OCI-LY7 (cell line): ENCODE measurements at regions not wholly inside any gene's neighbourhood (a gene's known extent, or its start where the extent isn't known, plus 50 kb on each side); places are given as distances from the start of the nearest gene placed in this dataset.

Source experiments
- BruUV-seq: library from RNA; stranded (reverse); fragments of 400-500 nt; replicated peaks from 2 replicates; lab custom pipeline; 2021; lab: Mats Ljungman, UMichigan
- CTCF ChIA-PET: fragments of 300-600 bp; sonication (Branson Sonifier 250); formaldehyde crosslinking; loops from one replicate; lab custom pipeline; 2022; ENCODE audit warnings: antibody characterized with exemption; ENCODE audit not compliant: unreplicated experiment; lab: Charles Lee
- POLR2A ChIA-PET: fragments of 300-600 bp; sonication (Branson Sonifier 250); formaldehyde crosslinking; loops from one replicate; lab custom pipeline; 2022; ENCODE audit warnings: antibody characterized with exemption; lab: Charles Lee
- DNase-seq: peaks from one replicate; pipeline ENCODE4 v3.0.0-alpha.2; 2015; ENCODE audit warnings: low spot score
- H2AFZ ChIP-seq: fragments of 200-600 bp; sonication (generic), shearing (Covaris generic); 2 replicates; pipeline ENCODE4 v1.6.1; 2014; ENCODE audit warnings: mild to moderate bottlenecking, antibody characterized with exemption, low read length, moderate library complexity
- H3K27ac ChIP-seq: fragments of 200-600 bp; sonication (generic); 2 replicates; pipeline ENCODE4 v1.5.1; 2014; ENCODE audit warnings: mixed run types, low read depth, mild to moderate bottlenecking, moderate library complexity, low read length, inconsistent platforms; ENCODE audit not compliant: poor library complexity, severe bottlenecking
- H3K36me3 ChIP-seq: fragments of 200-600 bp; sonication (generic); 2 replicates; pipeline ENCODE4 v1.6.1; 2014; ENCODE audit warnings: mild to moderate bottlenecking, antibody characterized with exemption, low read length, moderate library complexity, mixed read lengths; ENCODE audit not compliant: insufficient read depth
- H3K4me1 ChIP-seq: fragments of 200-600 bp; sonication (generic); 2 replicates; pipeline ENCODE4 v1.5.1; 2014; ENCODE audit warnings: mild to moderate bottlenecking, low read length; ENCODE audit not compliant: insufficient read depth, poor library complexity, severe bottlenecking
- H3K4me2 ChIP-seq: fragments of 200-600 bp; sonication (generic); 2 replicates; pipeline ENCODE4 v1.6.1; 2014; ENCODE audit warnings: mild to moderate bottlenecking, low read length
- H3K4me3 ChIP-seq: fragments of 200-600 bp; sonication (generic); 2 replicates; pipeline ENCODE4 v1.5.1; 2014; ENCODE audit warnings: mild to moderate bottlenecking, low read depth, low read length; ENCODE audit not compliant: poor library complexity, severe bottlenecking
- H3K79me2 ChIP-seq: fragments of 200-600 bp; sonication (generic); 2 replicates; pipeline ENCODE4 v1.6.1; 2016; ENCODE audit warnings: low read depth, mild to moderate bottlenecking, low read length, moderate library complexity, mixed read lengths; ENCODE audit not compliant: insufficient read depth
- H3K9me2 ChIP-seq: fragments of 200-600 bp; sonication (generic); 2 replicates; pipeline ENCODE4 v1.6.1; 2016; ENCODE audit warnings: mild to moderate bottlenecking, low read length, mixed read lengths; ENCODE audit not compliant: insufficient read depth
- H3K9me3 ChIP-seq: fragments of 200-600 bp; sonication (generic); 2 replicates; pipeline ENCODE4 v1.6.1; 2014; ENCODE audit warnings: mild to moderate bottlenecking, mixed run types, low read length, mixed read lengths
- H4K20me1 ChIP-seq: fragments of 200-600 bp; sonication (generic); 2 replicates; pipeline ENCODE4 v1.6.1; 2014; ENCODE audit warnings: mild to moderate bottlenecking, antibody characterized with exemption, low read length, moderate library complexity, mixed read lengths; ENCODE audit not compliant: insufficient read depth
- EZH2phosphoT487 ChIP-seq: fragments of 200-600 bp; sonication (generic); IDR thresholded peaks from 2 replicates; pipeline ENCODE4 v1.6.1; 2018; ENCODE audit warnings: low read depth, borderline replicate concordance, mild to moderate bottlenecking, mixed run types, antibody characterized with exemption, low read length, moderate library complexity, mixed read lengths
- intact Hi-C: fragments of 100-400 bp; cut with micrococcal nuclease; formaldehyde crosslinking; loops from one replicate; pipeline ENCODE4 v1.10.0; 2022; ENCODE audit not compliant: unreplicated experiment
- TF ChIP-seq, protein P1 (sequence below): fragments of 200-600 bp; sonication (generic); conservative IDR thresholded peaks from 2 replicates; pipeline ENCODE4 v1.5.1; 2014; ENCODE audit warnings: mild to moderate bottlenecking, antibody characterized with exemption, low read length, moderate library complexity, mixed read lengths

DNA sequence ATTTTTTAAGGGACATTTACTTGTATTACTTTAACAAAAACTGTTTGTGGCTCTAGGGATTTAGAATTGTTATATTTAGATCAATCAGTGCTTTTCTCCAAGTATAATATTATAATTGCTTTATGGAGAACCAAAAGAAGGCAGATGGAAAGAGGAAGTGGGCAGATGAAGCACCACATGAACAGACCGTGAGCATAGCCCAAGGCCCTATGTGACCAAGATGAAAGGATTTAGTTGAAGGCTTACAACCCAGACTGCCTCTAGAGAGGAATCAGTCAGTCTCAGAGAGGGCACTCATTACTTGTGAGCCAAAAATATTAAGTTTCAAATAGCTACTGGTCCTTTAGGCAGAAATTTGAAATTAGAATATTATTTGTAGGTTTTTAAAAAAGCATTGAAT is 102.3 kb upstream of the IMPG1 start:
- no peak for DNase-seq
- no peak overlapping the region for H2AFZ ChIP-seq
- no peaks in the 10 kb centered on the region for H3K9me2 ChIP-seq
- no TSS peak for BruUV-seq
- H3K4me3 ChIP-seq: no peak overlapping the region
- ChIA-PET CTCF (no interaction called here), POLR2A (no interaction called here)
- no peaks in the 10 kb centered on the region for H3K36me3 ChIP-seq
- TF ChIP-seq, protein P1, sequence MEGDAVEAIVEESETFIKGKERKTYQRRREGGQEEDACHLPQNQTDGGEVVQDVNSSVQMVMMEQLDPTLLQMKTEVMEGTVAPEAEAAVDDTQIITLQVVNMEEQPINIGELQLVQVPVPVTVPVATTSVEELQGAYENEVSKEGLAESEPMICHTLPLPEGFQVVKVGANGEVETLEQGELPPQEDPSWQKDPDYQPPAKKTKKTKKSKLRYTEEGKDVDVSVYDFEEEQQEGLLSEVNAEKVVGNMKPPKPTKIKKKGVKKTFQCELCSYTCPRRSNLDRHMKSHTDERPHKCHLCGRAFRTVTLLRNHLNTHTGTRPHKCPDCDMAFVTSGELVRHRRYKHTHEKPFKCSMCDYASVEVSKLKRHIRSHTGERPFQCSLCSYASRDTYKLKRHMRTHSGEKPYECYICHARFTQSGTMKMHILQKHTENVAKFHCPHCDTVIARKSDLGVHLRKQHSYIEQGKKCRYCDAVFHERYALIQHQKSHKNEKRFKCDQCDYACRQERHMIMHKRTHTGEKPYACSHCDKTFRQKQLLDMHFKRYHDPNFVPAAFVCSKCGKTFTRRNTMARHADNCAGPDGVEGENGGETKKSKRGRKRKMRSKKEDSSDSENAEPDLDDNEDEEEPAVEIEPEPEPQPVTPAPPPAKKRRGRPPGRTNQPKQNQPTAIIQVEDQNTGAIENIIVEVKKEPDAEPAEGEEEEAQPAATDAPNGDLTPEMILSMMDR: no peak
- no peak for TF ChIP-seq EZH2phosphoT487
- H3K4me1 ChIP-seq: no peaks in the 10 kb centered on the region
- H3K4me2 ChIP-seq: no peak overlapping the region
- no peaks in the 10 kb centered on the region for H4K20me1 ChIP-seq
- H3K79me2 ChIP-seq: no peaks in the 10 kb centered on the region
- no peaks in the 10 kb centered on the region for H3K9me3 ChIP-seq
- H3K27ac ChIP-seq: no peak overlapping the region
- intact Hi-C loops: no loop called here

DNA sequence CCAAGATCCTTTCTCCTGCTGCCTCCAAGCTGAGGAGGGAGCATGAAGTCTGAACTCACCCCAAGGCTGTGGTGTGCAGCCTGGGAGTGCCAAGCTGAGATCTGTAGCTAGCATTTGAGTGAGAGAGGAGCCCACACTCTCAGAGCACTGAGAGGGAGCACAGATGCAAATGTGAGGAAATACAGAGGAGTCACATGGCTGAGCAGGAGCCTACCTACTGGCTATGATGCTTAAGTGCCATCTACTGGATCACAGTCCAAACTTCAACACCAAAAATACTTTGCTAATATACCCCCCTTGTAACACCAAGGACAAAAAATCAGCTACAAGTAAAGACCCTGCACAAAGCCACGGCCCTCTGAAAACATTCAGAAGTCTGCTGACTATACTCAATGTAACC is 94.4 kb upstream of the IMPG1 start:
- H3K4me1 ChIP-seq: no peaks in the 10 kb centered on the region
- intact Hi-C loops: no loop called here
- no peaks in the 10 kb centered on the region for H3K79me2 ChIP-seq
- TF ChIP-seq, protein P1: no peak
- no peak for TF ChIP-seq EZH2phosphoT487
- no peaks in the 10 kb centered on the region for H3K9me2 ChIP-seq
- POLR2A ChIA-PET: no interaction called here
- no peak for DNase-seq
- no peak overlapping the region for H3K4me2 ChIP-seq
- no peak overlapping the region for H3K4me3 ChIP-seq
- H3K27ac ChIP-seq: no peak overlapping the region
- no peaks in the 10 kb centered on the region for H3K9me3 ChIP-seq
- CTCF ChIA-PET: no interaction called here
- no peaks in the 10 kb centered on the region for H3K36me3 ChIP-seq
- H2AFZ ChIP-seq: no peak overlapping the region
- BruUV-seq: no TSS peak
- no peaks in the 10 kb centered on the region for H4K20me1 ChIP-seq

DNA sequence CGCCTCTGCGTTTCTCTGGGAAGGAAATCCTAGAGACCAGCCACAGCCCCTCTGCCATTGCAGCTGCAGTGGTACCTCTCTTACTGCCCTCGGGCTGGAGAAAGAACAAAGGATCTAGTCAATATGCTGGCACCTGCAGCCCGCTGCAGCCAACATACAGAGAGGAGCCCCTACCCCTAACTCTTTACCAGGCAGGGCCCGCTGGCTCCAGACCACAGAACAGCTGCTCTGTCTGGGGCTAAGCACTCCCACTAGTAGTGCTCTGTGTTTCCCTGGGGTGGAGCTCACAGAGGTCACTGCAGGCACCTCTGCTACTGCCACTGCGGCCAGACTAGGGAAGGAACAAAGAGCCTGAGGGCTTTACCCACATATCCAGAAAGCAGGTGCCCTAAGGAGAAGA is 93.8 kb upstream of the IMPG1 start:
- no TSS peak for BruUV-seq
- H3K4me3 ChIP-seq: no peak overlapping the region
- intact Hi-C loops: no loop called here
- no peaks in the 10 kb centered on the region for H4K20me1 ChIP-seq
- no peak for DNase-seq
- H3K4me2 ChIP-seq: no peak overlapping the region
- no peaks in the 10 kb centered on the region for H3K36me3 ChIP-seq
- H3K9me2 ChIP-seq: no peaks in the 10 kb centered on the region
- H3K4me1 ChIP-seq: no peaks in the 10 kb centered on the region
- H3K9me3 ChIP-seq: no peaks in the 10 kb centered on the region
- no peak overlapping the region for H3K27ac ChIP-seq
- H3K79me2 ChIP-seq: no peaks in the 10 kb centered on the region
- ChIA-PET POLR2A (no interaction called here), CTCF (no interaction called here)
- TF ChIP-seq, protein P1: no peak
- no peak for TF ChIP-seq EZH2phosphoT487
- H2AFZ ChIP-seq: no peak overlapping the region
